CMK (cell line): ENCODE measurements at regions not wholly inside any gene's neighbourhood (a gene's known extent, or its start where the extent isn't known, plus 50 kb on each side); places are given as distances from the start of the nearest gene placed in this dataset.
A peak's percentile ranks its signal among the peaks of the same experiment; 100 is the strongest.

Source experiments
- DNase-seq: peaks from one replicate; pipeline ENCODE4 v3.0.0-alpha.2; 2010; ENCODE audit warnings: low read depth

DNA sequence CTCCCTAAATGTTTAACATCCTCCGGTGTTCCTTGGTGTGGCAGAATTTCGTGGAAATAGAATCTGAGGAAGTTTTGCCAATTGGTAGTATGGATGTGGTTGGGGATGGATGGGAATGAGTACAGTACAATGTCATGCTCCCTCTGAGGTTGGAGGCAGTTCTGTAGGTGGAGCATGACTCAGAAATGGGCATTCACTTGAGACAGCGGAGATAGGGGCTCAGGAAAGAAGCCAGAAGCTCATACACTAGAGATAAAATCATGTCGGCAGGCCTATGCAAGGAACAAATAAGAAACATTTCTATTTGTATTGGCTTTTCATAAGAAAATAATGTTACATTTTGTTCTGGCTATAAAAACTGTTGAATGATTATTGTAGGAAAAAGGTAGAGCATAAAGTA, 196.0 kb downstream of the URB2 start:
- no peak for DNase-seq

- DNase-seq, result no peak
Measured at GRCh38 chr1:229825042-229825441, 199.0 kb downstream of the URB2 start.

DNA sequence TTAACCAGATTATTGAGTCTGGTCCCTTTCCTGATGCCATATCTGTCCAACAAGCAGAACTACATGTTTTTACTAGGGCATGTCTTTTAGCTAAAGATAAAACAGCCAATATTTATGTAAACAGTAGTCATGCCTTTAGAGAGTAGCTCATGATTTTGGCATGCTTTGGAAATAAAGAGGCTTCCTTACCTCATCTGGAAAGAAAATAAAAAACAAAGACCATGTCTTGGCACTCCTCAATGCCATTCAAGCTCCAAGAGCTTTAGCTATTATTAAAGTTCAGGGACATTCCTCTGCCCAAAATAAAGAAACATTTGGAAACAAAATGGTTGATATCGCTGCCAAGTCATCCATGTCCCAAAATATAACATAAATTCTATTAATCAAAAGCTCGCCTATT, 202.4 kb downstream of the URB2 start:
- DNase-seq, result no peak

DNA sequence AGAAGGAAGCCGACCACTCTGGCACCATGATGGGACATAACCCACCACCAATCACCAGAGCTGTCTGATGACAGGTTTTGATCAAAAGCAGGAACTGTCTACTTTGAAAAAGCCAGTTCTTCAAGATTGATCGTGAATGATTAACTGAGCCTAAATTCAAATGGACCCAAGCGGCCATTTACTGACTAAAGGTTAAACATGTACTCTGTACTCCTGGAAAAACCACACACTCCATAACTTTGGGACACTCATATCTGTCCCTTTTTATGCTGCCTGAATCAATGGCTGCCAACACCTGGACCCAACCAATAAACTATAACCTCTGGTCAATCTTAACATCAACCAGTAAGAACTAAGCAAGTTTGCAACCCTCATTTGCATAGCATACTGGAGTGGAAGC, 206.6 kb downstream of the URB2 start:
- no peak for DNase-seq

DNA sequence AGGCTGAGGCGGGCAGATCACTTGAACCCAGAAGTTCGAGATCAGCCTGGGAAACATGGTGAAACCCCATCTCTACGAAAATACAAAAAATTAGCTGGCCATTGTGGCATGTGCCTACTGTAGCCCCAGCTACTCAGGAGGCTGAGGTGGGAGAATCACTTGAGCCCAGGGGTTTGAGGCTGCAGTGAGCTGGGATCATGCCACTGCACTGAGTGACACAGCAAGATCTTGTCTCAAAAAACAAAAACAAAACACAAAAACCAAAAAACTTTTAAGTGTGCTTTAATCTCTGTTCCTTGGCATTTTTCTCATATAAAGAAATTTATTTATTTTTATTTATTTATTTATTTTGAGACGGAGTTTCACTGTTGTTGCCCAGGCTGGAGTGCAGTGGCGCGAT, 208.2 kb downstream of the URB2 start:
- no peak for DNase-seq

DNA sequence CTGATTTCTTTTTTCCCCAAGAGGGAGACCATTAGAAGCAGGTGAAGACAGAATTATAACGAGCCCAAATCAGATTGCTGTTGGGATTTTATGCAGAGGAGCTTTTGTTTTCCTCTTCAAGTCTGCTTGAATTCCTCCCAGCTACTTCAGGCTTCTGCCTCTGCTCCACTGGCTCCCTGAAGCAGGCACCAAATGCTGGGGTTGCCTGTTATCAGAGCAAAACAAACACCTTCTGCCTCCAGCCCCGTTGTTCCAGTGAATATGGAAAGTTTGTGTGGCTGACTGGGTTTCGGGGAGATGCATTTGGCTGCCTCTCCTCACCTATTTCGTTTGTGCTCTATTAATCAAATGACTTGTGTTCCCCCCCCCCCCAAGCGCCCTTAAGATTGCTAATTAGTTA, 209.2 kb downstream of the URB2 start:
- DNase-seq, result no peak

- no peak for DNase-seq
Measured at GRCh38 chr1:229836324-229836723, 210.3 kb downstream of the URB2 start.

DNA sequence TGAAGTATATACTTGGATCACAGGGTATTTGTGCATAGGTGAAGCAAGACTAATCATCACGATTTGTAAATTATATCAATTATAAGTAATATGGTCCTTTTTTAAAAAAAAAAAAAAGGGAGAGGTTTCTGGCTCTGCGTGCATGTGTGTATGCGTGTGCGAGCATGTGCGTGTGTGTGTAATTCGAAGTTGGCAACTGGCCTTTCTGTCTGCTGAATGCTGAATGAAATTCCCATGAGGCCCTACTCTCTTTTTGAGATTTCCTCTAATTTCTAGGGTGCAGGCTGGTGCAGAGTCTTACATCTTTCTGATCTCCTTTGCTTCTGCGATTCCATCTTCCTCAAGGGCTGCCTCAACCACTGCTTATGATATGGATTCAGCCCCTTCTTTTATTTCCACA, 212.2 kb downstream of the URB2 start:
- no peak for DNase-seq

DNA sequence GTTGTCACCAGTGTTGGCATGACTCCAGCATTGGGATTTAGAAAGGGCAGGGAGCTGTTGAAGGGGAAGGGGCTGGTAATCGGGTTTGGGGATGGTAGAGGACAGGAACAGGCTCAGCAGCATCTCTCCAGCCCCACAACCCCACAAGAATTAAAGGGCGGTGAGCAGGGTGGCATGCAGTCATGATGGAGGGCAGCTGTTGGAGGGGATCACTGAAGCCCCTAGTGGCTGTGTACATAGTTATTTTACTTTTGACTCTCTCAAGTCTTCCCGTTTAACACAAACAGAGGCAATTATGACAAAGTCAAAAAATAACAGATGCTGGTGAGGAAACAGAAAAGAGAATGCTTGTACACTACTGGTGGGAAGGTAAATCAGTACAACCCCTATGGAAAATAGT, 213.8 kb downstream of the URB2 start:
- no peak for DNase-seq

- no peak for DNase-seq
Measured at GRCh38 chr1:229841230-229841629, 215.2 kb downstream of the URB2 start.

GRCh38 chr1:229842302-229843255, 216.5 kb downstream of the URB2 start:
- DNase-seq, result no peak

DNA sequence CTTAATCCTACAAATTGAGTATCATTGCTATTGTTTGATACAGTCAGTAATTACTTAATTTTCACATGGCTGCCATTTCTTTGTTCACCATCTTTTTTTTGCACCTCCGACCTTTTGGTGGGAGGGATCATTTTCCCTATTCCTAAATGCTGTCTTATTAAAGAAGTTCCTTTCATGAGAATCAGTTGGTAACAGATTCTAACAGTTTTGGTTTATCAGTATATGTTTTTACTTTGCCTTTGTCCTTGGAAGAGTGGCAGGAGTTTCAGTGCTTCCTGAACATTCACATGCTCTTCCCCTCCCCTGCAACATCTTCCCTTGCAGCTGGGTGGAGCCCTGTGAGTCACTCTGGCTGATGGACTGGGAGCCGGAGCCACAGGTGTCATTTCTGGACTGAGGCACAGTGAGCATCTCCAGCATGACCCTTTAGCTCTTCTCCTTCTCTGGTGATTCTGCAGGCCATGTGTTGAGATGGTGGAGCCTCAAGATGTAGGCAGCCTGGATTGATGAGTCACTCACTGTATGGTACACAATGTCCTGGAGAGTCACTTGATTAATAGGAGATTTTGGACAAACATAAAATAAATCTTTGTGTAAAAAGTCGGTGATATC, 217.7 kb downstream of the URB2 start:
- DNase-seq, result no peak

- no peak for DNase-seq
Measured at GRCh38 chr1:229844675-229845074, 218.6 kb downstream of the URB2 start.

DNA sequence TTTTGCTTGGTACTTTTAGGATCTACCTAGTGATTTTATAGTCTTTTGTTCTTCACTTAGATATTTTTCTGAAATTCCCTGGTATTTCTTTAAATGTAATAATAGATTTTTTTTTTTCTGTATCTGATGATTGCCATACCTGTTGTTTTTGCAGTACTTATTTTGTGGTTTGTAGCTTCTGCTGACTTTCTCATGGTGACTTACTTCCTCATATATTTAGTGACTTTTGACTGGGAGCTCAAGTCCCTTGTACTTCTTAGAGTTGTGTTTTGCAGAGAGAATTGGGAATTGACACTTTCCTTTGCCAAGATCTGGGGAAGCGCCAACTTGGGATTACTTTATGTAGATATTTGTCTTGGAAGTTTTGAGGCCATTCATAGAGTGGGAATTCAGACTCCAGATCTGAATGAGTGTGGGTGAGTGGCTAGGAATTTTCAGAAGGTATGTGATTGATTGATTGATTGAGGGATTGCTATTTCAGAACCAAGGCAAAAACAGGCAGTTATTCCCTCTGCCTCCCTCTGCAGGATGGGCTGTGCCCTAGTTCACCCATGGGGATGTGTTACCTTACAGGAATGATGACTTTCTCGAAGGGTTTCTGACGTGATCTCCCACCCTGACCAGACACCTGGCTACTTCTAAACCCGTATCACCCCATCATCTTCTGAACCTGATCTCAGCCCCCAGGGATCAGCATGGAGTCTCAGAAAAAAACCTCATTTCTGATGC, 219.5 kb downstream of the URB2 start:
- no peak for DNase-seq

GRCh38 chr1:229846351-229846750, 220.3 kb downstream of the URB2 start:
- no peak for DNase-seq

DNA sequence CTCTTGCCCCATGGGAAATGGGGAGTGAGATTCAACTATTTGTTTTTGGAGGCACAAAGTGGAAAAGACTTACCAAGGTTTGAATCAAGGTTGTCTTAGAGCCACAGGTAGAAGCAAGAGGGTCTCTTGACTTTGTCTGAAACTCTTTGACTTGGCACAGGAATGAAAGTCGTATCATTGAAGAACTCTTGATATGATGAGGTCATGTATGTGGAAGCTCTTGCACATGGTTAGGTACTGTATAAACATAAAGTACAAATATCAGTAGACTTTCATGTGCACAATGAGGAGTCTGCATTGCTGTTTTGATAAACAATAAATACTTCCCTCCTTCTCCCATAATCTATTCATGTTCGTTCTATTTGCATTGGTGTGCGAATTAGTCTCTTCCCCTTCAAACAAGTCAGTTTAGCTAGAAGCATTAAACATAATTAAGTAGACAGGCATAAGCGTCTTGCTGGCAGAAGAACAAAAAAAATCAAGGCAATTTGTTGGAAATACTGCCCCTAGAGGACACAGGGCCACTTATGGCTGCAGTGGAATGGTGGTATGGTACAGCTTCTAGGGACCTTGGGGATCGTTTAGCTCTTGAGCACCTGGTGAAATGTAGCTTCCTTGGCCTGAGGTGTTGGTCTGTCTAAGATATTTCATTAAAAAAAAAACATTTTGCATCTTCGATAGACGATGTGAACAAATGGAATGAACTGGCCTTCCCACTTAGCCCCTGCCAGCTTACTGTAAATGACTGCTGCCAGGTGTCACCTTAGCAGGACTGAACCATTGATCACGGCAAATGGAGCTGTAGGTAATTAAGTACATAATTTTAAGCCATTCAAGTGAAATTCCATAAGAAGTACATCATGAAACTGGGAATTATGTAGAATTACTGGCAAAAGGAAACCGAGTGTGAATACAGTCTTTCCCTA, 218.0 kb upstream of the GALNT2 start:
- DNase-seq, result peak; percentile 36

DNA sequence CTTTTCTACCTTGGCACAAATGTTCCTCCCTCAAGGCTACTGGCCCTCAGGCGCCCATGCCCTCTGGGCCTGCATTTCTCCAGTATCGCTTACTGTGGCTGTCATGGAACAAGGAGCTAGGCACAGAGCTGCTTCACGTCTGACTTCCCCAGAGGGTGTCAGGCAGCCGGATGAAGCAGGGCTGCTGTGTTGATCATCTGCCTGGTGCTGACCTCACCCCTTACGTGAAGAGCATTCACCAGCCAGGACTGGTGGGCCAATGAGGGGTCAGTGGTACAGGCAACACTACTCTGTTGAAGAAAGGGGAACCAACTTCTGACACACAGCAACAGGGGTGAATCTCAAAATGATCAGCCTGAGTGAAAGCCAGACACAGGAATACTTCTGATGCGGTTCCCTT, 215.5 kb upstream of the GALNT2 start:
- no peak for DNase-seq

- no peak for DNase-seq
Measured at GRCh38 chr1:229853751-229854150, 213.3 kb upstream of the GALNT2 start.

DNA sequence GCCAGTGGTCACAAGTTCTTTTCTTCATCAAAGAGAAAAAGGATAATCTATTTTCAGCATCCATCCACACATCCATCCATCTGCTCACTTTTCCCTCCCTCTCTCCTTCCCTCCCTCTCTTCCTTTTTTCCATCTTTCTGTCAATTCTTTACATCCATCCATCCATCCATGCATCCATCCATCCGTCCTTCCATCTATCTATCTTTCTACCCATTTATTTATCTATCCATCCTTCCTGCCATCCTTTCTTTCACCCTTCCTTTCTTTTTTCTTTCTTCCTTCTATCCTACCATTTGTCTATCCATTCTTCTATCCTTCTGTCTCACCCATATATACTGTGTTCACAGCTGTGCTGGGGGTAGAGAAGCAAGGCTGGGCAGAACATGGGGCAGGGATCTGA, 212.4 kb upstream of the GALNT2 start:
- DNase-seq, result no peak

- no peak for DNase-seq
Measured at GRCh38 chr1:229856009-229856650, 210.9 kb upstream of the GALNT2 start.

DNA sequence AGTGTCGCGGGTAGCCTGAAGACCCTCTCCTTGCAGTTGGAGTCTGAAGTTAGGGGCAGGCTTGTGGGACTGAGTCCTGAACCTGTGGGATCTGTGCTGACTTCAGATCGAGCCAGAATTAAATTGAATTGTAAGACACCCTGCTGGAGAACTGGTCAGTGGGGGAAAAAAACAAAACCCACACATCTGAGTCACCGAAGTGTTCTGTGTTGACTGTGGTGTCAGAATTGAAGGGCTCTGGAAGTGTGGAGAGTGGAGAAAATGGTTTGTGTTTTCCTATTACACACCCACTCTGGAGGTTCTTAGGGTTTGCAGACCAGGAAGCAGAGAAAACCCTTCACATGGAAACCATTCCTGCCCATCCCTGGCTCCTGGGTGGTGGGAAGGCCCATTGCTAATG, 209.5 kb upstream of the GALNT2 start:
- DNase-seq, result no peak
